Activated CD4-positive, alpha-beta T cell treated with anti-CD3 and anti-CD28 coated beads, Interleukin-2, Interleukin-4, amounts not matched to agents 100 ng/mL and 50 ng/mL, durations not matched to agents 16 hours and 8 hours (primary cell): ENCODE measurements at regions not wholly inside any gene's neighbourhood (a gene's known extent, or its start where the extent isn't known, plus 50 kb on each side); places are given as distances from the start of the nearest gene placed in this dataset.
"Not testable (repeated sequence)": the region's sequence is repeated elsewhere in the genome, so short reads cannot be mapped to it uniquely, and the experiment has no call there.

Source experiments
- DNase-seq: peaks from one replicate; pipeline ENCODE4 v3.0.0-alpha.2; 2020; ENCODE audit warnings: low spot score

GRCh38 chr15:96818861-96819260 lies 488.4 kb downstream of the NR2F2 start:
- DNase-seq: no peak

GRCh38 chr15:96827981-96828380 lies 497.5 kb downstream of the NR2F2 start:
- no peak for DNase-seq

- DNase-seq: no peak
Measured at GRCh38 chr15:96837241-96837970, 506.9 kb downstream of the NR2F2 start.

GRCh38 chr15:96838081-96838480 lies 507.6 kb downstream of the NR2F2 start:
- no peak for DNase-seq

- no peak for DNase-seq
Measured at GRCh38 chr15:96849271-96849900, 518.9 kb downstream of the NR2F2 start.

DNA sequence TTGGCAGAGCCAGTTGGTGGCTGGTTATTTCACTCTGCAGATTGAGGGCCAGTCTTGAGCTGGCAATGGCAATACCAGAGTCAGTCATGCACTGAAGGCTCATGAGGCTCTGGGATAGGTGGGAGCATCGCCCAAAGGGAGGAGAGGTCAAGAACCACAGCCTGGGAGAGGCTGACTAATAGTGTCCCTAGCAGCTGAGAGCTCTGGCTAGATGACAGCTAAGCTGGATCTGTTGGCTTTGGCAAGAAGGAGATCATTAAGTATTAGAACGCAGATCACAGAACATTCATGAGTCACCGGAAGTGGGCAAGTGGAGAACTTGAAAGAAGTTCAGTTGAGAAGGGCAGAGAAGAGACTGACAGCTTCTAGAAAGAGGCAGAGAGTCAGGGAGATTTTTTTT lies 521.1 kb downstream of the NR2F2 start:
- DNase-seq: no peak

DNA sequence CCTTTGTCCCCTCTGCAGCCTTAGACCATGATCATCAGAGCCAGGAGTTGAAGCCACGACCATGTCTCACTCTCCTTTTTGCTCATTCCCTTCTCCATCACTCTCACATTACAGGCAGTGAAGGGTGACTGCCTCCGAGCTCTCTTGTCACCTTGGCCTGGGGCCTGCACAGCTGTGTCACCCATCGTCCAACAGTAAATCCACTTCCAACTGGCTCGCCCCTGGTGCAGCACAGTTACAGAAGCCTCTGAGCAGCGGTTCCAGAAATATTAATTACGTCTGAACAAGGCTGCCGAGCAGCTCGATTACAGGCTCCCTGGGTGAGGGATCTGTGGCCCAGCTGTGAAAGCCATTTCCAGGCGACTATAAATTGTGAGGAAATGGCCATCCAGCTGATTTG lies 528.2 kb downstream of the NR2F2 start:
- DNase-seq: no peak

DNA sequence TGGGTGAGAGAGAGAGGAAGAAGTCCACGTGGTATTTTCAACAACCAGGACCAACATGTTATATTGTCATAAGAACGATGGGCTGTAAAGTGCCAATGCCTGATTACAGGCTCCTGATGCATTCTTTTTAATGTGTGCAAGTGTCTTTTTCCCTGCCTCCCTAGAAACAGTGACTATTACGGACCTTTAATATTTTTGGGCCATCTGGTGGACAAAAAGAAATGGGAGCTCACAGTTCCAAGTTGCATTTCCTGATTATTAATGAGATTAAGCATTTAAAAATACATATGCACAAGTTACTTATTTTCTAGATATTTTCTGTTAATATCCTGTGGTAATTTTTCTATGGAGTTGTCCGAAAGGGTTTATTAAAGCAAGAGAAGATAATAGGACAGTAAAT lies 530.2 kb downstream of the NR2F2 start:
- DNase-seq: no peak

- DNase-seq: no peak
Measured at GRCh38 chr15:96867992-96868391, 537.5 kb downstream of the NR2F2 start.

DNA sequence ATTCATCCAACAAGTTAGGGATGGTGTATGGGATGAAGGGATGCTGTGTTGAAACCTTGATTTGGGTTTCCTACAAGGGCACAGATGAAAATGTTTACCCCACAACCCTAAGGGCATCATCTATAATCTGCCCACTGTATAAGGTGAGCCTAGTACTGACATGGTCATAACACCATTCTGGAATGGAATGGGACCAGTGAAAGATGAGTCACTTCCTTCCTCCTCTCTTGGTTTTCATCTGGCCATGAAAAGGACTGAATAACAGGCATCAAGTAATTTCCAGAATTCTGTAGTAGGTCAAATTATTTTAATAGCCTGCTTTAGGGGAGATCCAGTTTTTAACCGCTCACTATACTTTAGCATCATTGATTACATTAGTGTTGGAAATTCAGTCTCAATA lies 538.6 kb downstream of the NR2F2 start:
- no peak for DNase-seq

DNA sequence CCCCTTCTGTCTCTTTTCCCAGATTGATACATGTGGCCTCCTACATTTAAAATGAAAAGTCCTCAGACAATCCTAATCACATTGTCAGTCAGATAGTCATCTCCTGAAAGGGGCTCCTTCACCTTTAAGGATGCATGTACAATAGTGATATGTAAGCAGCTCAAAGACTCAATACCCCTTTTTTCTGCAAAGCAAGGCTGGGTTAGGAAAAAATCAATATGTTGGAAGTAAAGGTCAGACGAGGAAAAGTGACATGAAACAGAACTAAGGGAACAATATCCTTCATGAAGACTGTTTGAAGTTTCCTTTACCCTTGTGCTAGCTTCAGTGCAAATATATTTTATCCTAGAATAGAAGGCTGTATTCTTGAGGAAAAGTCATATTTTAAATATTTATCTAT lies 539.3 kb downstream of the NR2F2 start:
- DNase-seq: no peak

GRCh38 chr15:96870580-96870979 lies 540.1 kb downstream of the NR2F2 start:
- DNase-seq: no peak

DNA sequence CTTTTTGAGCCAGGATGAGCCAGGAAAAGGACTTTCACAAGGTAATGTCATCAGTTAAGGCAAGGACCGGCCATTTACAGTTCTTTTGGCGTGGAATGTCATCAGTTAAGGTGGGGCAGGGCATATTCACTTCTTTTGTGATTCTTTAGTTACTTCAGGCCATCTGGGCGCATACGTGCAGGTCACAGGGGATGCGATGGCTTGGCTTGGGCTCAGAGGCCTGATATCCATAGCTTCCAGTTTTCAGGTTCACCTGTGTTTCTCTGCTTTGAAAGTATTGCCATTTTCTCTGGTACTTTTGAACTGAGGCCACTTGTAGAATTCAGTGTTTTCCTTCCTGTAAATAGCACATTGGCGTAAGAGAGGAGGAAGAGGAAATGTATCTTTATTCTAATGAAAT lies 546.9 kb downstream of the NR2F2 start:
- not testable (repeated sequence) for DNase-seq

- DNase-seq: no peak
Measured at GRCh38 chr15:96878129-96878528, 547.6 kb downstream of the NR2F2 start.

GRCh38 chr15:96882121-96882772 lies 551.7 kb downstream of the NR2F2 start:
- no peak for DNase-seq

DNA sequence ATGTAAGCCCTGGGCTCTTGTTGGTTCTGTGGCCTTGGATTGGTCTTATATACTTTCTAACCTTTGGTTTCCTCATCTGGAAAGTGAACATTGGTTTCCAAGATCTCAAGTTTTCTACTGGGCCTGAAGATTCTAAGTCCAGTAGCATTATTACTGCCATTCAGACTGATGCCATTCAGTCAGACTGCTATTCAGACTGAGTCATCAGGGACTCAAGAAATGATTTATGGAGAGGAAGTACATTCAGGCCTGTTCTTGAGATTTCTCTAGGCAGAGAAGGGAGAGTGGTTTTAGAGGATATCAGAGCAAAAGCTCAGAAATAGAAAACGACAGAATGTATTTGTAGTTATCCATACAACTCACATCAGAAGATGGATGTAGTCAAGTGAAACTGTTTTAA lies 557.2 kb downstream of the NR2F2 start:
- DNase-seq: no peak

DNA sequence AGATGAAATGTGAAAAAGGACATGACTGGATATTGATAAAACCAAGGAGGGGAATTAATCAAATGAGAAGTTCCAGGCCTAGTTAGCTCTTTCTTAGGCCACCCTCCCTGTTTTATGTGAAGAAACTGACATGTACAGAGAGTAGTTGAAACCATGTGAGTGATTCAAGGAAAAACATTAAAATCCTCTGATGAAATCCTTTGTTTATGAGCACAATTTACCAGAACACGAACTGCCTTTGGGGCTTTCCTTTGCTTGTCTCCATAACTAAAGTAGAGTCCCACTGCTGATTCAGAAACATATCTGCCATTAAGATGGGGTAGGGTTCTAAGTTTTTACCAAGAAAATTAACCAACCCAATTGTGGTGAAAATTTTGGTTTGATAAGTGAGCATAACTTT lies 558.3 kb downstream of the NR2F2 start:
- no peak for DNase-seq

GRCh38 chr15:96889734-96890480 lies 559.4 kb downstream of the NR2F2 start:
- no peak for DNase-seq

DNA sequence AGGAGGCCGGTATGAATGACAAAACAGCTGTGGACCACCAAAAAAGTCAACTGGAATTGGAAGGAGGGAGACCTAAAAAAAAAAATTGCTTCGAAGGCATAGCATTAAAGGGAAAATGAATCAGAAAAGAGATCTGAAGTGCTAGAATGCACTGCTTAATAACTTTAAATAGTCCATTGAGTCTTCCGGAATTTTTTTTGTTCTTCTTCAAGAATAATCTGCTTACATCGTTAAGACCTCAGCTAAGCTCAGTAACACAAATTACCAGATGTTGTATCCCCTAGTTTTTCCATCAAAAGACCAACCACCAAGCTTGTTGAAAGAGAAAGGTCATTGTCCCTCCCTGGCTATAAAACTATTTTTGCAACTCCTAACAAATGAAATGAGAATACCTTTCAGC lies 560.5 kb downstream of the NR2F2 start:
- no peak for DNase-seq

GRCh38 chr15:96893159-96893906 lies 562.8 kb downstream of the NR2F2 start:
- DNase-seq: no peak

DNA sequence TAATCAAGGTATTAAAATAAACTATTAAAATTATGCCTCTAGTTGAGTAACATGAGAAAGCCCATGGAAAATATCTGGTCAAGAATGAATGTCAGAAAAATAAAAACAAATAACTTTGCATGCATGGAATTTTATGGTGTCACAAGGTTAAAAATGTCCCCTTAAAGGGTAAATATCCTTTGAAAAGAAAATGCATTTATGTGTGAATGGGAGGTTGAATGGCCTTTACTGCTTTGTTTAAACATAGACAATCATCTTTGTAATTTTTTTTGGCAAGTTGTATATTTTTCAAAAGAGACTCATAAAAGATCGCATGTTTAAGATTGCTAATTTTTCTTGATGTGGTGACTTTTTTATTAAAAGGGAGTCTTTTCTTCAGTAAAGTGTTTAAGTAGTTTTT lies 564.2 kb downstream of the NR2F2 start:
- DNase-seq: no peak

DNA sequence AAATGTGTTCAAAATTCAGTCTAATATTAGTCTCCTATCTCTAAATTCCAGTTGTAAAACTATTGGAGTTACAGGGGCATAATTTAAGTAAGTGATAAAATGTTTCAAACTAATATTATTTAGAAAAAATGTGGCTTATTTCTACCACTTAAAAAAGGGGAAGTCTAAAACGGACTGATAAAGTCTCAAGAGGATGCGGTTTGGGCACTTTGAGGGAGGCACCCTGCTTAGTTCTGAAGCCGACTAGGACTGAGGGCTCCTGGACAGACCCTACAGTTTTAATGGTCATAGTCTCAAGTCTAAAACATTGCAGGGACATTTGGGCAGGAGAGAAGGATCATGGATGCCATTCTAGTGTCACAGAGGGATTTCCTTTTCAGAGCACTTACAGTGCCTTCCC lies 566.3 kb downstream of the NR2F2 start:
- DNase-seq: no peak
